Tibial nerve (tissue), 4 donors: ENCODE measurements at regions not wholly inside any gene's neighbourhood (a gene's known extent, or its start where the extent isn't known, plus 50 kb on each side); places are given as distances from the start of the nearest gene placed in this dataset.

Source experiments
- DNase-seq, 2 donors: peaks; one replicate each; pipeline ENCODE4 v3.0.0-alpha.2; 2019; ENCODE audit warnings: low spot score in 2 of 2
- H3K27ac ChIP-seq, 4 donors: fragments of 200-600 bp; sonication (generic) in 3 of 4; one replicate each; pipeline ENCODE4 v1.5.1; 2017 to 2019; ENCODE audit warnings: mild to moderate bottlenecking in 1 of 4
- H3K27me3 ChIP-seq, 2 donors: fragments of 200-600 bp; sonication (generic) in 1 of 2; one replicate each; pipeline versions ENCODE4 v1.5.1 to v1.6.0; 2017 to 2019
- H3K36me3 ChIP-seq, 3 donors: fragments of 200-600 bp; sonication (generic); one replicate each; pipeline ENCODE4 v1.5.1; 2018 to 2019
- H3K4me1 ChIP-seq, 4 donors: fragments of 200-600 bp; sonication (generic) in 3 of 4; one replicate each; pipeline ENCODE4 v1.5.1; 2017 to 2019
- H3K4me3 ChIP-seq, 4 donors: fragments of 200-600 bp; sonication (generic) in 3 of 4; one replicate each; pipeline ENCODE4 v1.5.1; 2017 to 2019; ENCODE audit warnings: mild to moderate bottlenecking in 1 of 4, moderate library complexity in 1 of 4
- H3K9me3 ChIP-seq, 4 donors: fragments of 200-600 bp; sonication (generic) in 3 of 4; one replicate each; pipeline ENCODE4 v1.5.1; 2017 to 2019
- CTCF ChIP-seq, 5 experiments: fragments of 200-600 bp in 3 of 5; fragments of 450-650 bp in 2 of 5; sonication (generic) in 3 of 5; IDR thresholded peaks; one replicate each; pipeline ENCODE4 v1.5.1; 2016 to 2019; ENCODE audit warnings: antibody characterized with exemption in 5 of 5, mild to moderate bottlenecking in 3 of 5, moderate library complexity in 2 of 5
- EP300 ChIP-seq, 2 donors: sonication (generic); formaldehyde crosslinking; IDR thresholded peaks; one replicate each; pipeline ENCODE4 v1.6.1; 2017; ENCODE audit warnings: antibody characterized with exemption in 2 of 2, mild to moderate bottlenecking in 1 of 2
- POLR2A ChIP-seq, 2 donors: fragments of 450-650 bp; IDR thresholded peaks; one replicate each; pipeline ENCODE4 v1.6.1; 2017; ENCODE audit warnings: antibody characterized with exemption in 2 of 2, mild to moderate bottlenecking in 2 of 2, moderate library complexity in 2 of 2
- WGBS, 2 donors: methylation state at CpG; one replicate each; pipeline ENCODE4 v1.1.5; 2018; 5-methylcytosine and 5-hydroxymethylcytosine counted together

GRCh38 chr13:111398196-111398595 is 77.8 kb downstream of the TEX29 start:
- H3K9me3 ChIP-seq, result no peaks in the 10 kb centered on the region
- H3K4me1 ChIP-seq, result no peaks in the 10 kb centered on the region
- no peak for TF ChIP-seq CTCF (IDR thresholded peaks at IDR 0.05)
- WGBS, 2 donors, result 95 to 96% methylated on average over 3 of the region's 3 CpGs
- H3K36me3 ChIP-seq, result no peaks in the 10 kb centered on the region
- no peak overlapping the region for H3K27ac ChIP-seq
- DNase-seq, result no peak
- H3K27me3 ChIP-seq, result no peaks in the 10 kb centered on the region
- H3K4me3 ChIP-seq, result no peak overlapping the region

GRCh38 chr13:111398715-111399299 is 78.4 kb downstream of the TEX29 start:
- no peaks in the 10 kb centered on the region for H3K27me3 ChIP-seq
- DNase-seq, result no peak
- no peaks in the 10 kb centered on the region for H3K4me1 ChIP-seq
- H3K36me3 ChIP-seq, result no peaks in the 10 kb centered on the region
- H3K4me3 ChIP-seq, result no peak overlapping the region
- TF ChIP-seq CTCF (IDR thresholded peaks at IDR 0.05) (no peak), POLR2A (IDR thresholded peaks at IDR 0.05) (no peak)
- WGBS, 2 donors, result 82 to 88% methylated on average over 18 of the region's 18 CpGs
- H3K9me3 ChIP-seq, result no peaks in the 10 kb centered on the region
- H3K27ac ChIP-seq, result no peak overlapping the region

GRCh38 chr13:111399334-111399733 is 78.9 kb downstream of the TEX29 start:
- H3K27me3 ChIP-seq, result no peaks in the 10 kb centered on the region
- H3K4me1 ChIP-seq, result no peaks in the 10 kb centered on the region
- TF ChIP-seq EP300 (IDR thresholded peaks at IDR 0.05) (no peak), CTCF (IDR thresholded peaks at IDR 0.05) (no peak), POLR2A (IDR thresholded peaks at IDR 0.05) (no peak)
- WGBS, 2 donors, result 86 to 89% methylated on average over 11 of the region's 11 CpGs
- H3K27ac ChIP-seq, result no peak overlapping the region
- no peak overlapping the region for H3K4me3 ChIP-seq
- no peak for DNase-seq
- no peaks in the 10 kb centered on the region for H3K36me3 ChIP-seq
- no peaks in the 10 kb centered on the region for H3K9me3 ChIP-seq

- H3K4me1 ChIP-seq, result no peaks in the 10 kb centered on the region
- H3K27me3 ChIP-seq, result no peaks in the 10 kb centered on the region
- TF ChIP-seq EP300 (IDR thresholded peaks at IDR 0.05), result no peak
- no peak for TF ChIP-seq CTCF (IDR thresholded peaks at IDR 0.05)
- no peak for TF ChIP-seq POLR2A (IDR thresholded peaks at IDR 0.05)
- no peak overlapping the region for H3K4me3 ChIP-seq
- H3K27ac ChIP-seq, result no peak overlapping the region
- 84 to 88% methylated on average over 16 to 18 of the region's 18 CpGs for WGBS, 2 donors
- no peaks in the 10 kb centered on the region for H3K36me3 ChIP-seq
- H3K9me3 ChIP-seq, result no peaks in the 10 kb centered on the region
- DNase-seq, result no peak
Observed at GRCh38 chr13:111399776-111400538, 79.5 kb downstream of the TEX29 start.

- Histone ChIP-seq H3K27me3 (no peaks in the 10 kb centered on the region), H3K4me3 (no peak overlapping the region), H3K36me3 (no peaks in the 10 kb centered on the region), H3K4me1 (no peaks in the 10 kb centered on the region), H3K27ac (no peak overlapping the region), H3K9me3 (no peaks in the 10 kb centered on the region)
- TF ChIP-seq CTCF (IDR thresholded peaks at IDR 0.05) (no peak), EP300 (IDR thresholded peaks at IDR 0.05) (no peak), POLR2A (IDR thresholded peaks at IDR 0.05) (no peak)
- 57 to 68% methylated on average over 6 of the region's 6 CpGs for WGBS, 2 donors
- no peak for DNase-seq
Observed at GRCh38 chr13:111401151-111401550, 80.7 kb downstream of the TEX29 start.
